H9 (cell line): ENCODE measurements at regions not wholly inside any gene's neighbourhood (a gene's known extent, or its start where the extent isn't known, plus 50 kb on each side); places are given as distances from the start of the nearest gene placed in this dataset.

Experiments
- DNase-seq: peaks from one replicate; pipeline ENCODE4 v3.0.0-alpha.2; 2017
- H2AFZ ChIP-seq: one replicate; pipeline ENCODE4 v1.6.1; 2013; ENCODE audit warnings: mild to moderate bottlenecking, low read length, control low read depth, moderate library complexity
- H2AK5ac ChIP-seq: 2 replicates; pipeline ENCODE4 v1.6.1; 2013; ENCODE audit warnings: low read length, control low read depth, mixed read lengths; ENCODE audit not compliant: insufficient read length
- H2BK120ac ChIP-seq: one replicate; pipeline ENCODE4 v1.6.1; 2013; ENCODE audit warnings: low read depth, mild to moderate bottlenecking, low read length, control low read depth, inconsistent platforms; ENCODE audit not compliant: poor library complexity, severe bottlenecking
- H2BK12ac ChIP-seq: 2 replicates; pipeline ENCODE4 v1.6.1; 2013; ENCODE audit warnings: low read length, control low read depth, mixed read lengths, low read depth; ENCODE audit not compliant: insufficient read length
- H2BK15ac ChIP-seq: 2 replicates; pipeline ENCODE4 v1.6.1; 2013; ENCODE audit warnings: low read depth, low read length, control low read depth
- H2BK20ac ChIP-seq: one replicate; pipeline ENCODE4 v1.6.1; 2013; ENCODE audit warnings: low read depth, mild to moderate bottlenecking, low read length, control low read depth, inconsistent platforms; ENCODE audit not compliant: poor library complexity, severe bottlenecking
- H2BK5ac ChIP-seq: 2 replicates; pipeline ENCODE4 v1.6.1; 2013; ENCODE audit warnings: low read length, control low read depth, mixed read lengths; ENCODE audit not compliant: insufficient read length
- H3K14ac ChIP-seq: 2 replicates; pipeline ENCODE4 v1.6.1; 2013; ENCODE audit warnings: low read length, control low read depth; ENCODE audit not compliant: insufficient read depth
- H3K18ac ChIP-seq: 2 replicates; pipeline ENCODE4 v1.6.1; 2013; ENCODE audit warnings: low read depth, mild to moderate bottlenecking, mixed read lengths, low read length, control low read depth; ENCODE audit not compliant: insufficient read length
- H3K23ac ChIP-seq: 2 replicates; pipeline ENCODE4 v1.6.1; 2013; ENCODE audit warnings: low read length, control low read depth, mixed read lengths, low read depth; ENCODE audit not compliant: insufficient read length
- H3K23me2 ChIP-seq: 2 replicates; pipeline ENCODE4 v1.6.1; 2013; ENCODE audit warnings: low read depth, mild to moderate bottlenecking, mixed read lengths, low read length, control low read depth; ENCODE audit not compliant: insufficient read length, poor library complexity, severe bottlenecking
- H3K27ac ChIP-seq: 2 replicates; pipeline ENCODE4 v1.5.1; 2013; ENCODE audit warnings: low read length, control low read depth, mixed read lengths, low read depth; ENCODE audit not compliant: insufficient read length
- H3K27me3 ChIP-seq: 2 replicates; pipeline ENCODE4 v1.6.1; 2013; ENCODE audit warnings: low read length, control low read depth, inconsistent platforms; ENCODE audit not compliant: insufficient read depth
- H3K4ac ChIP-seq: 2 replicates; pipeline ENCODE4 v1.6.1; 2013; ENCODE audit warnings: low read depth, mild to moderate bottlenecking, control low read depth, inconsistent platforms, low read length, moderate library complexity
- H3K4me1 ChIP-seq: 2 replicates; pipeline ENCODE4 v1.6.1; 2013; ENCODE audit warnings: low read length, control low read depth, inconsistent platforms; ENCODE audit not compliant: insufficient read depth
- H3K4me2 ChIP-seq: 2 replicates; pipeline ENCODE4 v1.6.1; 2013; ENCODE audit warnings: low read length, control low read depth, mixed read lengths; ENCODE audit not compliant: insufficient read length, insufficient read depth
- H3K56ac ChIP-seq: 2 replicates; pipeline ENCODE4 v1.6.1; 2013; ENCODE audit warnings: low read depth, mild to moderate bottlenecking, mixed read lengths, low read length, control low read depth; ENCODE audit not compliant: insufficient read length
- H3K79me1 ChIP-seq: 2 replicates; pipeline ENCODE4 v1.6.1; 2013; ENCODE audit warnings: low read depth, mild to moderate bottlenecking, moderate library complexity, low read length, control low read depth, inconsistent platforms; ENCODE audit not compliant: insufficient read depth, poor library complexity, severe bottlenecking
- H3K79me2 ChIP-seq: 2 replicates; pipeline ENCODE4 v1.6.1; 2013; ENCODE audit warnings: low read length, control low read depth, inconsistent platforms; ENCODE audit not compliant: insufficient read depth
- H3K9ac ChIP-seq: 2 replicates; pipeline ENCODE4 v1.6.1; 2013; ENCODE audit warnings: low read length, control low read depth, mixed read lengths; ENCODE audit not compliant: insufficient read length; ENCODE audit errors: extremely low read depth
- H3K9me3 ChIP-seq: one replicate; pipeline ENCODE4 v1.6.1; 2013; ENCODE audit warnings: low read depth, low read length, inconsistent platforms; ENCODE audit not compliant: control insufficient read depth
- H3T11ph ChIP-seq: one replicate; pipeline ENCODE4 v1.6.1; 2013; ENCODE audit warnings: mild to moderate bottlenecking, low read length, control low read depth, inconsistent platforms
- H4K20me1 ChIP-seq: one replicate; pipeline ENCODE4 v1.6.1; 2013; ENCODE audit not compliant: control insufficient read depth, insufficient read length, insufficient read depth
- H4K5ac ChIP-seq: 2 replicates; pipeline ENCODE4 v1.6.1; 2013; ENCODE audit warnings: low read depth, mild to moderate bottlenecking, mixed read lengths, low read length, control low read depth; ENCODE audit not compliant: insufficient read length
- H4K8ac ChIP-seq: replicated peaks from 2 replicates; pipeline ENCODE4 v1.6.1; 2013; ENCODE audit warnings: low read length, control low read depth, mixed read lengths, low read depth; ENCODE audit not compliant: insufficient read length
- H4K91ac ChIP-seq: 2 replicates; pipeline ENCODE4 v1.6.1; 2013; ENCODE audit warnings: low read depth, mild to moderate bottlenecking, moderate library complexity, mixed read lengths, low read length, control low read depth; ENCODE audit not compliant: insufficient read length
- H3K27ac Mint-ChIP-seq, 3 experiments: 2 replicates in 2 of 3; 3 replicates in 1 of 3; pipeline ENCODE4 v1.8.0; 2020 to 2021; ENCODE audit warnings: mixed read lengths in 3 of 3, mild to moderate bottlenecking in 1 of 3, moderate library complexity in 1 of 3
- H3K27me3 Mint-ChIP-seq: 2 replicates; pipeline ENCODE4 v1.8.0; 2021; ENCODE audit warnings: low read depth, mild to moderate bottlenecking, moderate library complexity, mixed read lengths
- H3K36me3 Mint-ChIP-seq, 3 experiments: 2 replicates in 2 of 3; 3 replicates in 1 of 3; pipeline ENCODE4 v1.8.0; 2020 to 2021; ENCODE audit warnings: low read depth in 3 of 3, mixed read lengths in 3 of 3; ENCODE audit not compliant: insufficient read depth in 1 of 3
- H3K4me1 Mint-ChIP-seq, 2 experiments: 2 replicates each; pipeline ENCODE4 v1.8.0; 2020; ENCODE audit warnings: mixed read lengths in 2 of 2
- H3K4me3 Mint-ChIP-seq, 2 experiments: 2 replicates in 1 of 2; 3 replicates in 1 of 2; pipeline ENCODE4 v1.8.0; 2020 to 2021; ENCODE audit warnings: mild to moderate bottlenecking in 2 of 2, mixed read lengths in 2 of 2, moderate library complexity in 1 of 2
- H3K9me3 Mint-ChIP-seq, 2 experiments: 2 replicates in 1 of 2; 3 replicates in 1 of 2; pipeline ENCODE4 v1.8.0; 2020; ENCODE audit warnings: mild to moderate bottlenecking in 2 of 2, mixed read lengths in 2 of 2, moderate library complexity in 1 of 2
- CTCF ChIP-seq: fragments of 200-600 bp; sonication (generic); conservative IDR thresholded peaks from 3 replicates; pipeline ENCODE4 v1.8.0; 2021; ENCODE audit warnings: antibody characterized with exemption, mild to moderate bottlenecking
- WGBS: extraction: QIAGEN DNeasy Blood & Tissue Kit; methylation state at CpG from one replicate; pipeline ENCODE4 v1.1.7; 2013; ENCODE audit warnings: missing lambda C conversion rate, low lambda C conversion rate, mixed read lengths; ENCODE audit not compliant: insufficient read length; ENCODE audit errors: extremely low coverage; 5-methylcytosine and 5-hydroxymethylcytosine counted together

DNA sequence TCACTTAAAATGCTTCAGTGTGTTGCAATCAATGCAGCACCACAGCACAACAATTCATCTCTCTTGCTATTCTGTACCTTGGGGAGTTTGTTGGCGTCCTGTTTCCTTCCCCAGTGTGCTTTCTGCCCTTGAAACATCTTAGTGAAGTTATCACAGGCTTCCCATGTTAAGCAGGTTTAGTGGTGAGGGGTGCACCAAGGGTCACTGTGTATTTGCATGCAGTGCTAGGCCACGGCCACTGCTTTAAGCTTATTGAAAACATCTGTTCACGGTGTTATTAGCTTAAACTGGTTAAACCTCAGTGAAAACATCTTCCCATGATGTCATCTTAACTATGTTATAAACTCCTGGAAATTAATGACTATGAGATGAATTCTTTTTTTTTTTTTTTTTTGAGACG lies 217.3 kb upstream of the GOLIM4 start:
- Histone ChIP-seq H3K79me1 (no peaks in the 10 kb centered on the region), H2AFZ (no peak overlapping the region), H3K18ac (no peak overlapping the region), H2BK20ac (no peak overlapping the region), H3K4me1 (no peaks in the 10 kb centered on the region), H3K27ac (no peak overlapping the region), H3K4ac (no peak overlapping the region), H4K5ac (no peak overlapping the region), H2BK15ac (no peak overlapping the region), H3K79me2 (no peaks in the 10 kb centered on the region), H3K4me2 (no peak overlapping the region), H3T11ph (no peak overlapping the region), H4K91ac (no peak overlapping the region), H2BK120ac (no peak overlapping the region), H4K20me1 (no peaks in the 10 kb centered on the region), H3K14ac (no peak overlapping the region), H3K9ac (no peak overlapping the region), H3K9me3 (no peaks in the 10 kb centered on the region), H2AK5ac (no peak overlapping the region), H3K23ac (no peak overlapping the region), H2BK5ac (no peak overlapping the region), H2BK12ac (no peak overlapping the region), H3K27me3 (no peaks in the 10 kb centered on the region), H3K56ac (no peak overlapping the region), H3K23me2 (no peaks in the 10 kb centered on the region), H4K8ac (no peak overlapping the region)
- no peaks in the 10 kb centered on the region for H3K9me3 Mint-ChIP-seq
- WGBS, result no CpG with 5 or more reads among the region's 4 CpGs
- DNase-seq, result no peak
- H3K4me1 Mint-ChIP-seq, result no peaks in the 10 kb centered on the region
- H3K36me3 Mint-ChIP-seq, result peaks cover 0 to 6% (median 5%) of the 10 kb centered on the region in 3 experiments; a peak in 4 of 7 replicates
- H3K4me3 Mint-ChIP-seq, result no peak overlapping the region
- no peaks in the 10 kb centered on the region for H3K27me3 Mint-ChIP-seq
- H3K27ac Mint-ChIP-seq, result no peak overlapping the region; a peak in 1 of 7 replicates
- TF ChIP-seq CTCF, result no peak
